NB4 (cell line): ENCODE measurements at regions not wholly inside any gene's neighbourhood (a gene's known extent, or its start where the extent isn't known, plus 50 kb on each side); places are given as distances from the start of the nearest gene placed in this dataset.

Experiments used
- MYC ChIP-seq: IDR thresholded peaks from 2 replicates; pipeline ENCODE4 v1.6.1; 2011; ENCODE audit warnings: low read depth, low read length
- POLR2A ChIP-seq: IDR thresholded peaks from 2 replicates; pipeline ENCODE4 v1.6.1; 2011; ENCODE audit warnings: mild to moderate bottlenecking; ENCODE audit not compliant: insufficient read length; ENCODE audit errors: extremely low read depth
- TF ChIP-seq, protein P1 (sequence below): IDR thresholded peaks from one replicate; pipeline ENCODE4 v1.5.1; 2012; ENCODE audit warnings: low read depth, low read length

DNA sequence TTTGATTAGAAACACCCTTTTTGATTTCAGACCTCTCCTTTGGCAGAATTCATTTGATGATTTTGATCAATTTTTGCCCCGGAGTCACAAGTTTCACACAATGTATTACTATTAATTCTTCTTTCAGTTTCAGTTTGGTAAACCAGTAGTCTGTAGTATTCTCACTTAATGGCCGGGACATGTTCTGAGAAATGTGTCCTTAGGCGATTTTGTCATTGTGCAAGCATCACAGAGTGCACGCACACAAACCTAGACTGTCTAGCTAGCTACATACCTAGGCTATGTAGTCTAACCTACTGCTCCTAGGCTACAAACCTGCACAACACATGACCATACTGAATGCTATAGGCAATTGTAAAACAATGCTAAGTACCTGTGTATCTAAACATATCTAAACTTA lies 662.5 kb downstream of the IRX1 start:
- TF ChIP-seq, protein P1, sequence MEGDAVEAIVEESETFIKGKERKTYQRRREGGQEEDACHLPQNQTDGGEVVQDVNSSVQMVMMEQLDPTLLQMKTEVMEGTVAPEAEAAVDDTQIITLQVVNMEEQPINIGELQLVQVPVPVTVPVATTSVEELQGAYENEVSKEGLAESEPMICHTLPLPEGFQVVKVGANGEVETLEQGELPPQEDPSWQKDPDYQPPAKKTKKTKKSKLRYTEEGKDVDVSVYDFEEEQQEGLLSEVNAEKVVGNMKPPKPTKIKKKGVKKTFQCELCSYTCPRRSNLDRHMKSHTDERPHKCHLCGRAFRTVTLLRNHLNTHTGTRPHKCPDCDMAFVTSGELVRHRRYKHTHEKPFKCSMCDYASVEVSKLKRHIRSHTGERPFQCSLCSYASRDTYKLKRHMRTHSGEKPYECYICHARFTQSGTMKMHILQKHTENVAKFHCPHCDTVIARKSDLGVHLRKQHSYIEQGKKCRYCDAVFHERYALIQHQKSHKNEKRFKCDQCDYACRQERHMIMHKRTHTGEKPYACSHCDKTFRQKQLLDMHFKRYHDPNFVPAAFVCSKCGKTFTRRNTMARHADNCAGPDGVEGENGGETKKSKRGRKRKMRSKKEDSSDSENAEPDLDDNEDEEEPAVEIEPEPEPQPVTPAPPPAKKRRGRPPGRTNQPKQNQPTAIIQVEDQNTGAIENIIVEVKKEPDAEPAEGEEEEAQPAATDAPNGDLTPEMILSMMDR = no peak
- TF ChIP-seq MYC = no peak
- no peak for TF ChIP-seq POLR2A
